Right atrium auricular region (tissue), 2 donors: ENCODE measurements at regions not wholly inside any gene's neighbourhood (a gene's known extent, or its start where the extent isn't known, plus 50 kb on each side); places are given as distances from the start of the nearest gene placed in this dataset.

Source experiments
- DNase-seq: peaks from one replicate; pipeline ENCODE4 v3.0.0-alpha.2; 2019; ENCODE audit warnings: low spot score
- H3K27ac ChIP-seq, 2 donors: fragments of 200-600 bp; sonication (generic); 1 replicate in 1 of 2; 2 replicates in 1 of 2; pipeline ENCODE4 v1.5.1; 2016 to 2019
- H3K27me3 ChIP-seq, 2 donors: fragments of 200-600 bp; sonication (generic); one replicate each; pipeline versions ENCODE4 v1.5.1 to v1.6.0; 2017 to 2019
- H3K36me3 ChIP-seq: fragments of 200-600 bp; sonication (generic); one replicate; pipeline ENCODE4 v1.5.1; 2016
- H3K4me1 ChIP-seq, 2 donors: fragments of 200-600 bp; sonication (generic); one replicate each; pipeline versions ENCODE4 v1.5.1 to v1.6.0; 2017 to 2019
- H3K4me3 ChIP-seq, 2 donors: fragments of 200-600 bp; sonication (generic); 1 replicate in 1 of 2; 2 replicates in 1 of 2; pipeline ENCODE4 v1.5.1; 2017 to 2019; ENCODE audit warnings: mild to moderate bottlenecking in 1 of 2, moderate library complexity in 1 of 2
- H3K9me3 ChIP-seq, 2 donors: fragments of 200-600 bp; sonication (generic); one replicate each; pipeline ENCODE4 v1.5.1; 2019
- TF ChIP-seq, protein P1 (sequence below), 2 donors: fragments of 200-600 bp; sonication (generic); IDR thresholded peaks; one replicate each; pipeline ENCODE4 v1.5.1; 2019; ENCODE audit warnings: antibody characterized with exemption in 2 of 2

GRCh38 chr2:128368437-128369107 lies 49.9 kb upstream of the HS6ST1 start:
- DNase-seq, result no peak
- no peaks in the 10 kb centered on the region for H3K4me1 ChIP-seq
- TF ChIP-seq, protein P1, sequence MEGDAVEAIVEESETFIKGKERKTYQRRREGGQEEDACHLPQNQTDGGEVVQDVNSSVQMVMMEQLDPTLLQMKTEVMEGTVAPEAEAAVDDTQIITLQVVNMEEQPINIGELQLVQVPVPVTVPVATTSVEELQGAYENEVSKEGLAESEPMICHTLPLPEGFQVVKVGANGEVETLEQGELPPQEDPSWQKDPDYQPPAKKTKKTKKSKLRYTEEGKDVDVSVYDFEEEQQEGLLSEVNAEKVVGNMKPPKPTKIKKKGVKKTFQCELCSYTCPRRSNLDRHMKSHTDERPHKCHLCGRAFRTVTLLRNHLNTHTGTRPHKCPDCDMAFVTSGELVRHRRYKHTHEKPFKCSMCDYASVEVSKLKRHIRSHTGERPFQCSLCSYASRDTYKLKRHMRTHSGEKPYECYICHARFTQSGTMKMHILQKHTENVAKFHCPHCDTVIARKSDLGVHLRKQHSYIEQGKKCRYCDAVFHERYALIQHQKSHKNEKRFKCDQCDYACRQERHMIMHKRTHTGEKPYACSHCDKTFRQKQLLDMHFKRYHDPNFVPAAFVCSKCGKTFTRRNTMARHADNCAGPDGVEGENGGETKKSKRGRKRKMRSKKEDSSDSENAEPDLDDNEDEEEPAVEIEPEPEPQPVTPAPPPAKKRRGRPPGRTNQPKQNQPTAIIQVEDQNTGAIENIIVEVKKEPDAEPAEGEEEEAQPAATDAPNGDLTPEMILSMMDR (IDR thresholded peaks at IDR 0.05), result no peak

GRCh38 chr2:128369108-128369555 lies 50.5 kb upstream of the HS6ST1 start:
- no peaks in the 10 kb centered on the region for H3K27me3 ChIP-seq
- no peak for DNase-seq
- H3K27ac ChIP-seq, result no peak overlapping the region

More at GRCh38 chr2:128368437-128369107, 49.9 kb upstream of the HS6ST1 start:
- Histone ChIP-seq H3K9me3 (no peaks in the 10 kb centered on the region), H3K36me3 (no peaks in the 10 kb centered on the region), H3K27me3 (no peaks in the 10 kb centered on the region), H3K27ac (no peak overlapping the region), H3K4me3 (no peak overlapping the region)

GRCh38 chr2:128369602-128370467 lies 51.2 kb upstream of the HS6ST1 start:
- no peaks in the 10 kb centered on the region for H3K9me3 ChIP-seq
- no peak for DNase-seq
- H3K27ac ChIP-seq, result no peak overlapping the region
- H3K36me3 ChIP-seq, result no peaks in the 10 kb centered on the region
- H3K4me3 ChIP-seq, result no peak overlapping the region
- no peaks in the 10 kb centered on the region for H3K4me1 ChIP-seq
- TF ChIP-seq, protein P1 (IDR thresholded peaks at IDR 0.05), result no peak
- no peaks in the 10 kb centered on the region for H3K27me3 ChIP-seq

More at GRCh38 chr2:128369108-128369555, 50.5 kb upstream of the HS6ST1 start:
- no peaks in the 10 kb centered on the region for H3K9me3 ChIP-seq
- no peaks in the 10 kb centered on the region for H3K36me3 ChIP-seq
- H3K4me3 ChIP-seq, result no peak overlapping the region
- TF ChIP-seq, protein P1 (IDR thresholded peaks at IDR 0.05), result no peak
- no peaks in the 10 kb centered on the region for H3K4me1 ChIP-seq

DNA sequence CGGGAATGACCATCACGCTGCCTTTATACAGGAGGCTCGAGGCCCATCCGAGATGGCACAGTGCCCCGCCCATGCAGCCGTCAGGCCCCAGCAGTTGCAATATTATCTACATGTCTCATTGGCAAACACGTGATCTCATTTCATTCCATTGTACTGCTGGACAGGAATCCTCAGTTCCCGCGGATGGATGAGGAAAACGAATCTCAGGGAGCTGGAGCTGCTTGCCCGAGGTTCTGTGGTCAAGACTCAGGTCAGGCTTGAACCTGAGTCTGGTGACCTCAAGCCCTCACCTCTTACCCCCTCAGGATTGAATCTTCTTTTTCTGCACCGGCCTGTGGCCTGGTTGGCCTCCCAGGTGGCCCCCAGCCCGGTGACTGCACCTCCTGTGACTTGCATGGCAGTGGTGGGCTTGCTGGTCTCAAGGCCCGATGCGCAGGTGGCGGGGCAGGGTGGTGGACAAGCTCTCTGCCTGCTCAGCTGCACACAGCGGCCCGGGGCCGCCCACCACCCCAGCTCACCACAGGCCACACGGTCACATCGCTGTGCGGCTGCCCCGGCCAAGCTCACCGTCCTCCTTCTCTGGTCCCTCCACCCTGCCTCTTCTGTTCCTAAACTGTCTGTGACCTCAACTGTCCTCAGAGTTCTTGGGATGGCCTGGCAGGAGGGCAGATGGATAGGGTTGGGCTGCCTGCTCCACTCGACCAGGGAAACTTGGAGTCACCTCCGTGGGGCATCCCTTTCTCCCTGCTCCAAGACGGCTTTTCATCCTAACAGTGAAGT lies 52.0 kb upstream of the HS6ST1 start:
- Histone ChIP-seq H3K27me3 (no peaks in the 10 kb centered on the region), H3K36me3 (no peaks in the 10 kb centered on the region), H3K9me3 (no peaks in the 10 kb centered on the region), H3K4me3 (no peak overlapping the region), H3K4me1 (no peaks in the 10 kb centered on the region), H3K27ac (no peak overlapping the region)
- DNase-seq, result no peak
- TF ChIP-seq, protein P1 (IDR thresholded peaks at IDR 0.05), result no peak

- Histone ChIP-seq H3K27me3 (no peaks in the 10 kb centered on the region), H3K9me3 (no peaks in the 10 kb centered on the region), H3K27ac (no peak overlapping the region), H3K36me3 (no peaks in the 10 kb centered on the region), H3K4me1 (no peaks in the 10 kb centered on the region), H3K4me3 (no peak overlapping the region)
- no peak for DNase-seq
- TF ChIP-seq, protein P1 (IDR thresholded peaks at IDR 0.05), result no peak
Observed at GRCh38 chr2:128371248-128371630, 52.6 kb upstream of the HS6ST1 start.
